ENCODE measurements at regions not wholly inside any gene's neighbourhood (a gene's known extent, or its start where the extent isn't known, plus 50 kb on each side); places are given as distances from the start of the nearest gene placed in this dataset.

- Histone ChIP-seq H3K27ac (ENCODE audit: low read depth in 2 of 2, low read length in 1 of 2) (no peak overlapping the region), H3K79me2 (ENCODE audit: insufficient read depth) (no peaks in the 10 kb centered on the region), H4K20me1 (ENCODE audit: insufficient read depth) (no peaks in the 10 kb centered on the region), H3K4me3 (ENCODE audit: low read depth in 2 of 2, low read length in 1 of 2) (no peak overlapping the region), H3K36me3 (replicated peaks in 1 of 2; ENCODE audit: control insufficient read depth in 1 of 2, insufficient read depth in 2 of 2, low read length in 1 of 2) (no peaks in the 10 kb centered on the region), H3K4me2 (no peak overlapping the region), H3K9ac (no peak overlapping the region), H3K9me2 (no peaks in the 10 kb centered on the region), H3K9me3 (no peaks in the 10 kb centered on the region), H2AFZ (ENCODE audit: low read depth) (no peak overlapping the region), H3K4me1 (ENCODE audit: control insufficient read depth in 1 of 2, insufficient read depth in 2 of 2, low read depth in 1 of 2, low read length in 1 of 2) (no peaks in the 10 kb centered on the region), H3K27me3 (ENCODE audit: insufficient read depth) (no peaks in the 10 kb centered on the region), H3F3A (replicated peaks; ENCODE audit: insufficient read depth) (no peaks in the 10 kb centered on the region)
- ChIA-PET POLR2A (no interaction called here), CTCF (interaction anchor here (0.6 kb wide), 1 partner anchor 184 kb away, joined by 3 read pairs; no protein-coding TSS in a partner anchor)
- no peak for DNase-seq
- TF ChIP-seq SMC3 (IDR thresholded peaks at IDR 0.05; ENCODE audit: low read depth, low read length) (no peak), CTCF (IDR thresholded peaks at IDR 0.05) (no peak), GABPA (IDR thresholded peaks at IDR 0.05; ENCODE audit: low read depth) (no peak), YY1 (IDR thresholded peaks at IDR 0.05; ENCODE audit: low read depth) (no peak), ZBTB33 (IDR thresholded peaks at IDR 0.05; ENCODE audit: borderline replicate concordance, low read depth) (no peak), ELF1 (IDR thresholded peaks at IDR 0.05) (no peak), TCF12 (IDR thresholded peaks at IDR 0.05) (no peak), JUND (IDR thresholded peaks at IDR 0.05) (no peak), FOSL2 (IDR thresholded peaks at IDR 0.05; ENCODE audit: borderline replicate concordance, low read depth) (no peak), USF2 (IDR thresholded peaks at IDR 0.05; ENCODE audit: borderline replicate concordance, low read depth, low read length) (no peak), MEF2A (IDR thresholded peaks at IDR 0.05; ENCODE audit: borderline replicate concordance, low read depth) (no peak), SIN3A (IDR thresholded peaks at IDR 0.05; ENCODE audit: borderline replicate concordance, low read depth, low read length) (no peak), RAD21 (IDR thresholded peaks at IDR 0.05; ENCODE audit: low read length) (no peak), RCOR1 (IDR thresholded peaks at IDR 0.05; ENCODE audit: low read length) (no peak)
- 78% methylated on average over 7 of the region's 7 CpGs for WGBS (ENCODE audit: low lambda C conversion rate)
Measured at GRCh38 chr5:122629121-122629677, 145.7 kb upstream of the SNX2 start.

GRCh38 chr5:122638581-122638980 is 136.3 kb upstream of the SNX2 start:
- ChIA-PET POLR2A (no interaction called here), CTCF (no interaction called here)
- no peaks in the 10 kb centered on the region for H3F3A ChIP-seq (replicated peaks; ENCODE audit: insufficient read depth)
- no peaks in the 10 kb centered on the region for H3K79me2 ChIP-seq (ENCODE audit: insufficient read depth)
- no peaks in the 10 kb centered on the region for H3K4me1 ChIP-seq (ENCODE audit: control insufficient read depth in 1 of 2, insufficient read depth in 2 of 2, low read depth in 1 of 2, low read length in 1 of 2)
- H3K9me3 ChIP-seq: no peaks in the 10 kb centered on the region
- H3K9me2 ChIP-seq: no peaks in the 10 kb centered on the region
- no peak overlapping the region for H3K27ac ChIP-seq (ENCODE audit: low read depth in 2 of 2, low read length in 1 of 2)
- H3K36me3 ChIP-seq (replicated peaks in 1 of 2; ENCODE audit: control insufficient read depth in 1 of 2, insufficient read depth in 2 of 2, low read length in 1 of 2): no peaks in the 10 kb centered on the region
- H3K27me3 ChIP-seq (ENCODE audit: insufficient read depth): no peaks in the 10 kb centered on the region
- no peak overlapping the region for H3K4me2 ChIP-seq
- H4K20me1 ChIP-seq (ENCODE audit: insufficient read depth): no peaks in the 10 kb centered on the region
- no peak overlapping the region for H3K9ac ChIP-seq
- no peak overlapping the region for H2AFZ ChIP-seq (ENCODE audit: low read depth)
- DNase-seq: no peak
- TF ChIP-seq TCF12 (IDR thresholded peaks at IDR 0.05) (no peak), SMC3 (IDR thresholded peaks at IDR 0.05; ENCODE audit: low read depth, low read length) (no peak), EZH2phosphoT487 (IDR thresholded peaks at IDR 0.05; ENCODE audit: borderline replicate concordance, low read depth) (no peak), MEF2A (IDR thresholded peaks at IDR 0.05; ENCODE audit: borderline replicate concordance, low read depth) (no peak), GABPA (IDR thresholded peaks at IDR 0.05; ENCODE audit: low read depth) (no peak), FOXJ3 (CRISPR knock-in tag; IDR thresholded peaks at IDR 0.05) (no peak), JUND (IDR thresholded peaks at IDR 0.05) (no peak), NFIC (IDR thresholded peaks at IDR 0.05; ENCODE audit: borderline replicate concordance) (no peak), YY1 (IDR thresholded peaks at IDR 0.05; ENCODE audit: low read depth) (no peak), GATA2 (CRISPR knock-in tag; IDR thresholded peaks at IDR 0.05) (no peak)
- no peak overlapping the region for H3K4me3 ChIP-seq (ENCODE audit: low read depth in 2 of 2, low read length in 1 of 2)
- 26% methylated on average over 1 of the region's 1 CpG for WGBS (ENCODE audit: low lambda C conversion rate)
